ENCODE measurements at regions not wholly inside any gene's neighbourhood (a gene's known extent, or its start where the extent isn't known, plus 50 kb on each side); places are given as distances from the start of the nearest gene placed in this dataset.
A peak's percentile ranks its signal among the peaks of the same experiment; 100 is the strongest.

GRCh38 chr20:63104312-63105181, 97.8 kb upstream of the BHLHE23 start:
- Histone ChIP-seq H3K27me3 (ENCODE audit: insufficient read depth, low read depth, severe bottlenecking) (no peaks in the 10 kb centered on the region), H3K27ac (no peak overlapping the region), H3K4me3 (ENCODE audit: low read depth, low read length) (no peak overlapping the region), H3K36me3 (no peaks in the 10 kb centered on the region), H3K9me3 (ENCODE audit: severe bottlenecking) (no peaks in the 10 kb centered on the region)
- TF ChIP-seq CTCF (IDR thresholded peaks at IDR 0.05; ENCODE audit: low read depth, low read length): no peak
- DNase-seq: no peak

- no peak overlapping the region for H3K4me3 ChIP-seq (ENCODE audit: low read depth, low read length)
- H3K9me3 ChIP-seq (ENCODE audit: severe bottlenecking): no peaks in the 10 kb centered on the region
- no peak overlapping the region for H3K27ac ChIP-seq
- no peaks in the 10 kb centered on the region for H3K36me3 ChIP-seq
- DNase-seq: no peak
- no peaks in the 10 kb centered on the region for H3K27me3 ChIP-seq (ENCODE audit: insufficient read depth, low read depth, severe bottlenecking)
- no peak for TF ChIP-seq CTCF (IDR thresholded peaks at IDR 0.05; ENCODE audit: low read depth, low read length)
Measured at GRCh38 chr20:63103402-63104311, 96.9 kb upstream of the BHLHE23 start.

- no peak for TF ChIP-seq CTCF (IDR thresholded peaks at IDR 0.05; ENCODE audit: low read depth, low read length)
- Histone ChIP-seq H3K9me3 (ENCODE audit: severe bottlenecking) (no peaks in the 10 kb centered on the region), H3K36me3 (no peaks in the 10 kb centered on the region), H3K27ac (no peak overlapping the region), H3K4me3 (ENCODE audit: low read depth, low read length) (peak overlapping the region; percentile 54), H3K27me3 (ENCODE audit: insufficient read depth, low read depth, severe bottlenecking) (no peaks in the 10 kb centered on the region)
- peak; percentile 47 for DNase-seq
Measured at GRCh38 chr20:63102721-63103375, 96.1 kb upstream of the BHLHE23 start.

GRCh38 chr20:63101781-63102720, 95.3 kb upstream of the BHLHE23 start:
- Histone ChIP-seq H3K4me3 (ENCODE audit: low read depth, low read length) (peak overlapping the region; percentile 54), H3K9me3 (ENCODE audit: severe bottlenecking) (no peaks in the 10 kb centered on the region), H3K27me3 (ENCODE audit: insufficient read depth, low read depth, severe bottlenecking) (no peaks in the 10 kb centered on the region), H3K27ac (peak overlapping the region; percentile 48), H3K36me3 (no peaks in the 10 kb centered on the region)
- 0 out of 2 replicates have a peak, but pooled peaks have one; percentile 7 for TF ChIP-seq CTCF (IDR thresholded peaks at IDR 0.05; ENCODE audit: low read depth, low read length)
- DNase-seq: peak; percentile 46
